GF-D8 (cell line): ENCODE measurements at regions not wholly inside any gene's neighbourhood (a gene's known extent, or its start where the extent isn't known, plus 50 kb on each side); places are given as distances from the start of the nearest gene placed in this dataset.
"Not testable (repeated sequence)": the region's sequence is repeated elsewhere in the genome, so short reads cannot be mapped to it uniquely, and the experiment has no call there.

Source experiments
- DNase-seq: peaks from one replicate; lab custom pipeline; 2025; lab: John Stamatoyannopoulos, UW

DNA sequence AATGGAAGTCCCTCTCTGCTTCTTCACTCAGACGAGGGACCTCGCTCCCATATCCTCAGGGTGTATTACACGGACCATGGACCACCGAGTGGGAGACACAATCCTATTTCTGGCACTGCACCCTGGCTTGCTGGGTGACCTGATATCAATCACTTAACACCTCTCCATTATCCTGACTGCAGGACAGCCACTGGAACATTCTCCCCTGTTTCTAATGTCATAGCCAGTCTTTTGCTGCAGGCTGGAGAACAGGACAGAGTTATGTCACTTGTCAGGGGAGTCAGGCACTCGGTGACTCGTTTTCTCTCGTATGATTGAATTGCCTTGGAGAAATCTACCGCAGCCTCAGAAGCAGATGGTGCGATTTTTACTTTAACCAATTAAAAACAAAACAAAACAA is 219.1 kb upstream of the IGFBP7 start:
- DNase-seq: no peak

DNA sequence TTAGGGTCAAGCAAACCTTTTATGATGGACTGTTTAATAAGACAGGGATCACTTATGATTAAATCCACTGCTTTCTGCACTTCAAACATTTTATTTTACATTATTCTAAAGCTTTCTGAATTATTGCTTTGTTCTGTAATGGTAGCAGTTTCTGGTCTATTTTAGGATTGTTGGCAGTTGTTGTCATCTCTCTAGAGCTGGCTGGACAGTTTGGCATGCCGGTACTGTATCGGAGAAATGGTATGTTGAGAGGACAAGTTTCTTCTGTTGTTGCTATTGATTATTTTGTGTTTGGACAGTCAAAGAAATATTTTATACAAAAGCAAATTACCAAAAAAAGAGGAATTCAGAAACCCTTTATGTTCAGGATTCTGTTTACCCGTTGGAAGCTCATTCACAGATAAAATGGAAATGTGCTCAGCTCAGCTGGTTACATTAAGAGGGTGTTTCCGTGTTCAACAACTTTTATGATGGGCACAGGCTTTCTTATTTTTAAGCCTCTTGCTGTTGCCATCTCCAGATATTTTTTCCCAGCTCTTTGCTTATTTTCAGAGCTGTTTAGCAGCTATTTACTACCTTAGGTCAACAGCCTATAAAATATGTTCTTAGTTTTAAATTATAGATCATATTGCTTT is 214.6 kb upstream of the IGFBP7 start:
- DNase-seq: no peak

DNA sequence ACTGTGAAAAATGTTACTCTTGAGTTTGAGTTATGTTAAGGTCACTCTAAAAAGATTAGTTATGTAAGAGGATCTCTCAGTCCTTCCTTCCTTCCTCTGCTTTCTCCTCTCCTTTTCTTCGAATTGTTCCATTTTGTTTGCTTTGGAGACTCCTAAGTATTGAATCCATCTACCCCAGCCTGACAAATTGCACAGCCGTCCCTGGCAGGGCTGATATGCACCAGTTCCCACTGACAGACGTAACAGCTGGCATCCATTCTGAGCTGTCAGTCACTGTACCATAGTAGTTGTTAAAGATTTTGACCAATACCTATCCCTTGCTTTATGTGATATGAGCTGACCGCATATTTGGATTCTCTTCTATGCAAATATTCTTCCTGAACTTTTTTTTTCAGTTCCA is 210.7 kb upstream of the IGFBP7 start:
- no peak for DNase-seq

DNA sequence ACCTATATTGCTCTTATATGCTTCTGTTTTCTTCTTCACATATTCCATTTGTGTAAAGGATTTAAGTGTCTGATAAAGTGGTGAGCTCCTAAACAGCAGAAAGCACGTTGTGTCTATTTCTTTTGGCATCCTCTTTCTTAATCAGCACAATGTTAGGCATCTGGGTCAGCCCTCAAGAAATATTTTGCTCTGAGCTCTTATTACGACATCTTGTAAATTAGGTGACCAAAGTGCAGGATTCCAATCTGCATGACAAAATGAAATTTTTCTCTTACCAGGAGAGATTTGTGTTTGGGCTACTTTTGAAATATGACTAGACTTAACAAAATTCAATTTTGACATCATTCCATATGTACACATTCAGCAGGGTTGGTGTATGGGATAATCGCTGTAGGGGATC is 210.0 kb upstream of the IGFBP7 start:
- no peak for DNase-seq

DNA sequence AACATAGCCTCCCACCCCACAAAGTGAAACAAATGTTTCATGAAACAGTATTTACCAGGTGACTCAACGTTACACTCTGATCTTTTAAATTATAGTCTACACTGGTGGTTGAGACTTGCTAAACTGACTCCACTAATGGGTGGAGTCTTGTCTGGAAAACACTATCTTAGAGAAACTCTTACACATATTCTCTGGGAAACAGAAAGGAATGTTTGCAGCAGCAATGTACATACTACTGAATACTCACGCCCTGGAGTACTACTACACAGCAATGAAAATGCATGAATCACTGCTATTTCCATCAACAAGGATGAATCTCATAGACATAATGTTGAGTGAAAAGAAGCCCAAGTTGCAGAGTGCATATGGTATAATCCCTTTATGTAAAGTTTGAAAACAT is 208.5 kb upstream of the IGFBP7 start:
- DNase-seq: no peak

DNA sequence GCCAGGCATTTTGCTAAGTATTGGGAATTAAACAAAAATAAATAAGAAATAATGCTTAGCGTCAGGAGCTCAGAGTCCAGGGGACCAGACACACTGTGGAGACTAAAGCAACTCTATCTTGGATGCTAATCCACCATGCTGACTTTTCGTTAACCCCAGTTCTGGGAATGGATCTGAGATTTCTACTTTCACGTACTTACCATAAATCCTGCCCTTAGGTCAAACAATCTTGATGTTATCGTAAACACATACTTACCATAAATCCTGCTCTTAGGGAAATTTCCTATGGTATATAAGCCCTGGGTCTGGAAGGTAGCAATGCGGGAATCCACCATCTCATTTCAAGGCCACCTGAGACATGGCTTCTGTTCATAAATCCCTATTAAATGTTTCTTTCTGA is 204.5 kb upstream of the IGFBP7 start:
- DNase-seq: no peak

DNA sequence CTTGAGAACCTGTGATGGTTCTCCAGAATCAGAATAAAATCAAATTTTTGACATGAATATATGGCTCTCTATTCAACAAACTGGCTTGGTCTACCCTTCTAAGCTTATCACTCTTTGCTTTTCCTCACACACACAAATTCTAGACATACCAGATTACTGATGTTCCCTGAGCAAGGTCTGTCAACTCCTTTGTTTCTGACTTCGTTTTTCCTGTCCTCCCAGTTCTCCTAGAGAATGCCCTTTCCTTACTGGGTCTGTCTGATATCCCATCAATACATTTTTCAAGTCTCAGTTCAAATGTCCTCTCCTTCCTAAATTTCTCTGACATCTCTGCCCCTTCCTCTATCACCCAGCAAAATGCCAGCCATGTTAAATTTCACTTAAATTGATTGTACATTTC is 202.1 kb upstream of the IGFBP7 start:
- DNase-seq: no peak

DNA sequence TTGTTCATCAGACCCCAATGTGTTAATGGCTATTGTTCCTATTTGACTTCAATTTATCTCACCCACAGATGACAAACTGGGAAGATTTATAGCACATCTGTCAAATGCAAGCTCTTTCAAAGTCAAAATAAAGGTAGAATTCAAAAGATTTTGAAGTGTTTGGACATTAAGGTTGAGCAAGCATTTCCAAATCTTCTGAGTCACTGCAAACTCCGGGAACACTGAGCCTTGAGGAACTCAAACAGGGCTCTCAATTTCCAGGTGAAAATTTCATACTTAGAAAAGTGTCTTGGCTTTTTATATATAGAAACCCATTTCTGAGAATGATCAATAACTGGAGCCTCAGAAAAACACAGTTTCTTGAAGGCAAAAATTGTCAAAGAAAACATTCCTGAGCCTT is 199.5 kb upstream of the IGFBP7 start:
- DNase-seq: no peak

DNA sequence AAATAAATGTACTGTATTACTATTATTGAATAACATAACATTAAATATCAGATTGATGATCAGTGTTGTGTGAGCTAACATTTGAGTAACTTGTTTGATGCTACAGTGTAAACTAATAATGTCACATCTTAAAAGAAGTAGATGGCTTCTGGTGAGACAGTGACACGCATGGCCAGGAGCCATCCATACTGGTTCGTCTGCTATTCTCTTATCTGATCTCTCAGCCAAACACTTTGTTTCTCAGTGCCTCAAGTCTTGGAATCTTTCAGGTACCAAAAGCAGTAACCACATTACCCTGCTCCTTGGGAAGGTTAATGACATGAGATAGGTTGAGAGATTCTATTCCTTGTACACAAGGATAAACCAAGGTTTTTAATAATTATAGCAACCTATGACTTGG is 198.1 kb upstream of the IGFBP7 start:
- DNase-seq: no peak

DNA sequence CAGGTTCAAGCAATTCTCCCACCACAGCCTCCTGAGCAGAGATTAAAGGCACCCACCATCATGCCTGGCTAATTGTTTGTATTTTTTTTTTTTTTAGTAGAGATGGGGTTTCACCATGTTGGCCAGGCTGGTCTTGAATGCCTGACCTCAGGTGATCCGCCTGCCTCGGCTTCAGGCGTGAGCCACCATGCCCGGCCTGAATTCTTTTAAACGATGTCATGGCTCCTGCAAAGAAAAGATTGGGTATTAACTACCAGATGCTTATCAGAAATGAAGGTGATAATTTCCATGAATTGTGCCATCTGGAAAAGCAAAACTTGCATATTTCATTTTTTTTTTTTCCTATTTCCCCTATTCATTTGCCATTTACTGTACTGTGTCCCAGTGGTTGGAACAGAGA is 195.7 kb upstream of the IGFBP7 start:
- DNase-seq: no peak

DNA sequence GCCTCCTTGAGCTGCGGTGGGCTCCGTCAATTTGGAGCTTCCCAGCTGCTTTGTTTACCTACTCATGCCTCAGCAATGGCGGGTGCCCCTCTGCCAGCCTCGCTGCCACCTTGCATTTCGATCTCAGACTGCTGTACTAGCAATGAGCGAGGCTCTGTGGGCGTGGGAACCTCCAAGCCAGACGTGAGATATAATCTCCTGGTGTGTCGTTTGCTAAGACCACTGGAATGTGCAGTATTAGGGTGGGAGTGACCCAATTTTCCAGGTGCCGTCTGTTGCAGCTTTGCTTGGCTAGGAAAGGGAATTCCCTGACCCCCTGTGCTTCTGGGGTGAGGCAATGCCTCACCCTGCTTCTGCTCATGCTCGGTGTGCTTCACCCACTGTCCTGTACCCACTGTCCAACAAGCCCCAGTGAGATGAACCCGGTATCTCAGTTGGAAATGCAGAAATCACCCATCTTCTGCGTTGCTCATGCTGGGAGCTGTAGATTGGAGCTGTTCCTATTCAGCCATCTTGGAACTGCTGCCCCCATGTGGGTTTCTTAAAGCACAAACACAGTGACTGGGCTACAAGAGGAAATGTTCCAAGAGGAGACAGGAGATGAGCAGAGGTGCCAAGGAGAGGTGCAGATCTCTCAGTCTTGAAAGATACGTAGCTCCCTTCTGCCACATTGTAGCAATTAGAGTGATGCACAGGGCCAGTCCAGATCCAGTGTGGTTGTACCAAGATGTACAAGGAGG is 193.0 kb upstream of the IGFBP7 start:
- DNase-seq: no peak

DNA sequence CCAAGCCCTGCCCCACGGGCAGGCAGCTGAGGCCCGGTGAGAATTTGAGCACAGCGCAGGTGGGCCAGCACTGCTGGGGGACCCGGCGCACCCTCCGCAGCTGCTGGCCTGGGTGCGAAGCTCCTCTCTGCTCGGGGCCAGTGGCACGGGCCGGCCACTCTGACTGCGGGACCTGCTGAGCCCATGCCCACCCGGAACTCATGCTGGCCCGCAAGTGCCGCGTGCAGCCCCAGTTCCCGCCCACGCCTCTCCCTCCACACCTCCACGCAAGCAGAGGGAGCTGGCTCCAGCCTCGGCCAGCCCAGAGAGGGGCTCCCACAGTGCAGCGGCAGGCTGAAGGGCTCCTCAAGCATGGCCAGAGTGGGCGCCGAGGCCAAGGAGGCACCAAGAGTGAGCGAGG is 190.1 kb upstream of the IGFBP7 start:
- not testable (repeated sequence) for DNase-seq

DNA sequence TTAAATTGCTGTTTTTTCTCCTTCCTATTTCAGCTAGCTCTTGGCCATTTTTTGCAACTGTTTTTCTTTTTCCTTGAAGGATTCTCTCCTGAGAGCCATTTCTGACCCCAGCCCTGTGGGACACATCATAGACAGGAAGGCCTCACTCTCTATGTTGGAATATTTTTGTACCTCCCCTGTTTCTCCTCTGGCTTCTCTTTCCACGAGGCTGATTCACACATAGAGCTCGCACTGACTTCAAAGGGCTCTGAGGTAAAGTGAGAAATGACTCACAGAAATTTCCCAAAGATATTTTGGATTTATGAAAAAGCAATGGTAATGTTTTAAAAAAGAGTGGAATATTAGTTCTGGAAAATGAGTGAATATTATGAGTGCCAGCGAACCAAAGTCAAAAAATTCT is 181.7 kb upstream of the IGFBP7 start:
- no peak for DNase-seq

DNA sequence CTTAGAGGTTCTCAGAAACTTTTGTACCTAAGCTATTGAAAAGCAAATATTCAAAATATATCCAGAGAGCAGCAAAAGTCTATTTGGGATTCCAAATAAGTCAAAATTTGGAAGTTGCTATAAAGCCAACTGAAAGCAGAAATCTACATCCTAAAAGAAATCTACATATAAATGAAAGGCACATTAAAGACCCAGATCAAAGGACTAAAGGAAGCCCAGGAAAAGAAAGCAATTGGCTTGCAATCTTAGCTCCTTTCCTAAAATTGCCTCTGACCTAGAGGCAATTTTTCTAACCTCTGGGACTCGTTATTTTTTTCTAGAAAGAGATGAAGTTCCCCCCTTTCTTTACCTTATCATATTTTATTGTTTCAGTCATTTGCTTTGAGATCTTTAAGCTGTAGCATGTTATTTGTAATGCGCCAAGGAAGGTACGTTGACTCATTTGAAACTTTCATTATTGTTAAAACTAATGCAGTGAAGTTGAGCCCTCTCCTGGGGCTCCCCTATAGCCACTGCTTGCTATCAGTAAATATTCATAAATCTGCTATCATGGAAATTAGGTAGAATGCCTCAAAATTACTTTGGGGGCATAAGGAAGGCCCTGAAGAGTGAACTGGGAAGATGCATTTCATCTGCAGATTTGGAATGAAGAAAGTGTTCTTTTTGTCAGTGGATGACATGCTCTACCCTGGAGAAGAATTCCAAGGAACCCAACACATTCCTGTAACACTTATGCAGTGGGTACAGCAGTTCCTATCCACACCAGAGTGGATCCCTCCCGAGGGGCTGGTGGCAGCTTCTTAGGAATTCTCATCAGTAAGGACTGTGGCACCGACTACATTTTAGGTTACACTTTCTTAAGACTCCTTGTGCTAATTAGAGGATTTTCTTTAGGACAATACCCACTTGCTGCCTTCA is 177.8 kb upstream of the IGFBP7 start:
- no peak for DNase-seq

DNA sequence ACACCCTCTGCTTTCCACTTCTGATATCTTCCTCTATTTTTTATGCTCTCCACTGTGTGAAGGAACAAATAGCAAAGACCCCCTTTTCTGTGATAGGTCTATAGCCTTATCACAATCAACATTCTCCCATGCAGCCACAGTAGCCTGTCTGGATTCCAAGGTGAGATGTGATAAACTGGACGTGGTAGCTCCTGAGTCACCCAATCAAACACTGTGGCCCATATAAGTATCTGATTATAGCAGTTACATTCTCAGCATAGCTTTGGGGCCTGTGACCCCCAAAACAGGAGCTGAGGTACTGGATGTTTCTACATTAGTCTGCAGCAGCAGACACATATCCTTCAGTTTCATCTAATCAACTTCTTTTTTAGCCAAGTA is 172.7 kb upstream of the IGFBP7 start:
- DNase-seq: no peak

DNA sequence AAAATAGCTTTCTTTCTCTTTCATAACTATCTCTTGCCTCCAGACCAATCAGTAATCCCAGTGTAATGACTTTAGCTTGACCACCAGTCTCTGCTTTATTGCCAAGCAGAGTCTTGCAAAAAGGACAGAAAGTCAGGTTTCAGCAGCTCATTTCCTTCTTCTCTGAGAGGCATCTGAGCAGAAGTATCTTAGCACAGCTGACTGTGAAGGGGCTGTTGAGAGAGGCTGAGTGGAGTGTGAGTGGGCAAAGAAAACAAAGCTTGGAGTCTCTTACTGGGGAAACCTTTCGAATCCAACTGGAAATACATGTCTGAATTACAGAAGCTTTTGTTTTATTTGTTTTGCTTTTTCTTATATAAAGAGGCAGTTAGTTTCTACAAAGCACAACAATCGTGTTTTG is 170.3 kb upstream of the IGFBP7 start:
- DNase-seq: no peak

DNA sequence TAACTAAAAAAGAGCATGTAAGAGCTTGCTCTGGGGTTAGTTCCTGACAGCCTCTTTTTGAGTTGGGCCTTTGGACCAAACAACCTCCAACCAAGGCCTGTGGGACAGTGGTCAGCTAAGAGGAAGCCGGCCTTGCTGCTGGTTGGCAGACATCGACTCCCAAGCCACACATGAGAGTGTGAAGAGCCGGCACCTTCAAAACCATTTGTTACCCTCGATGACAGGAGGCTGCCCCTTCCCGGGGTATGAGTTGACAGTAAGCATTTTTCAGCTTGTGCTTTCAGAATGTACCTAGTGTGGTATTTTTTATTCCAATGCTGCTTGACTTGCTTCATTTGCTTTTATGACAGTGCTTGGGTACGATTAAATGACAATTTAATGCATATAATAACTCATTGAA is 168.6 kb upstream of the IGFBP7 start:
- no peak for DNase-seq

DNA sequence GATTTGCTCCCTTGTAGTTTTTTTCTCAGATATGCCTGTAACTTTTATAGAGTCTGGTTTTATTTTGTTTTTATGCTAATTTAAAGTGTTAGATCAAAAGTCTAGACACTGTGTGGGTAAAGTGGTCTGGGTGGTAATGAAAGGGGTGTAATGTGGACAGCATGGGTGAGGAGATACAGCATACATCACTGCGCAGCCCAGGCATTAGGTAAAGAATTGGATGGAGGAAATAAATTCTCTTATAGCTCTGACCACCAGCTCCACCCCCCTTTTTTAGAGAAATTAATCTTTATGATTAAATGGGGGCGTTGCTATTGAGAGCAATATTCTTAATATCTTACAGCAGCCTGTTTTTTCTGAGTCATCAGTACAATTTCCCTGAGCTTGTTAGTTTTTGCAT is 163.9 kb upstream of the IGFBP7 start:
- no peak for DNase-seq

DNA sequence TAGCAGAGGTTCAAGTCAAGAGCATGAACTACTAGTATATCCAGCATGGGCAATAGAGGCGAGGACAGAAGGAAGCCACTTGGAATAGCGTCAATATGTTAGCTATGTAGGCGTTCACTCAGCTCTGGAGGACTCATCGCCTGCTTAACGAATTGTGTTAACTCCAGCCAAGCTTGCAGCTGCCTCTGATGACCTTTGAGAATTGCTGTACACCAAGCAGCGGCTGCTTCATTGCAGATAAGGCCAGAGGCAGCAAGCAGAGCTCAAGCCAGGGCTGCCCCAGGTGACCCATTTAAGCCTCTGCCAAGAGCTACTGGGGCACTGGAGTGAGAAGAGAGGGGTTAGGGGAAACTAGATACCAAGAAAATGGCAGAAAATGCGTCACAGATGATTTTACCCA is 160.2 kb upstream of the IGFBP7 start:
- no peak for DNase-seq

DNA sequence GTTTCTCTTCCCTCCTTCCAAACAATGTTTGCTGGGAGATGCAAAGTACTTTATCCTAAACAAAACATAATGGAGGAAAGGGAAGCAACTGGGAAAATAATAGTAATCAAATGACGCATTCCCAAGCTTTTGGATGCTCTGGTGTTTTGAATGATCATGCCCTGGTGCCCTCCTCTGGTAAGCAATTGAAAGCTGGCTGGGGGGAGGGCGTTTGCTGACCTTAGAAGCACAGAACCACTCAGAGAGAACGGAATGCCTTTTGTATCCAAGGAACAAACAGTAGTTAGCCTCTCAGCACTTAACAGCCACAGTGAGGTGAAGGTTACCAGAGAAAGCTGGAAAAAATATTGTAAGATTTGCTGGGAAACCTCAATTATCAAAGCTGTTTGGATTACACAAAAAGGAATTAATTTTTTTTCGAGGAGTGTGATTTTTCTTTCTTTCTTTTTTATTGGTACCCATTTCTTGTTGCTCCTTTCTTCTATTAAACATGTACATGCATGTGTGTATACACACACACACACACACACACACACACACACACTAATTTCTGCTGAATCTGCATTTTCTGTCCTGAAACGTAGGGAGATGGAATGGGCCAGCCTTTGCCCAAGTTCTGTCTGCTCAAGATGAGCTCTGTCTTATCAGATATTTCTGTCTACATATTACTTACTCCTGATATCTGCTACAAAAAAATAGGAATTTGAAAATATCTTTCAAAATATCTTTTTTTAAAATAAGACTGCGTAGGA is 155.8 kb upstream of the IGFBP7 start:
- DNase-seq: no peak

DNA sequence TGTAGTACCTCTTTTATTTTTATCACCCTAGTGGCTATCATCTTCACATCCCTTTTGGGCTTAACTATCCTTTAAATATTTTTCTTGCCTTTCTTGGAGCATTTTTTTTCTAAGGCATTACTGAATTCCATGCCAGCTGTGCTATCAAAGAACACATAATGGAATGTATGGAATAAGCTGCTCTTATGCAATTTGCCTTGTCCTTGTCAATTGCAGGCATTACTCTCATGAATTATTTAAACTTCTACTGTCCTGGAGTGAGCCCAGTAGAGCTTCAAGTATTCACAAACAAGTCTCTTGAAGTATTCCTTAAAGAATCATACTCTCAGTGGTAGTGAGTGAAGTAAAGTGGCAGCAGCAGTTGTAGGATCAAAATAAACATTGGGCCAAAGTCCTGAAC is 144.6 kb upstream of the IGFBP7 start:
- DNase-seq: no peak

DNA sequence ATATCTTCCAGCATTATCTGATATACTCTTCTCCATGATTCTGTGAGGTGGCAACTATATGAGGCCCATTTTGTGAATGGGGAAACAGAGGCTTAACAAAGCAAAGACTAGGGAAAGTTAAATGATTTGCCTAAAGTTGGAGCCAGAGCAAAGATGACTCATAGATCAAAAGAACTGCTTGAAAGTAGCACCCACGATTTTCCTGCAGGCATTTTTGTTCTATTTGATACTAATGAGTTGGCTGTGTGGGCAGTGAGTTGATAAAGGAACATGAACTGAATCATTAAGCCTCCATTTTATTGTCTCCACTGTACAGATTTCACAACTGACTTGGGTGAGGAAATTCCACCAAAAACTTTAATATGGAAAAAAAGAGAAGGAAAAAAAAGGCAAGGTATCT is 138.9 kb upstream of the IGFBP7 start:
- DNase-seq: no peak
